Neuronal stem cell (in vitro differentiated cells): ENCODE measurements at regions not wholly inside any gene's neighbourhood (a gene's known extent, or its start where the extent isn't known, plus 50 kb on each side); places are given as distances from the start of the nearest gene placed in this dataset.

Experiments used
- DNase-seq: peaks from one replicate; pipeline ENCODE4 v3.0.0-alpha.2; 2013; ENCODE audit warnings: low spot score
- H2AFZ ChIP-seq: one replicate; pipeline ENCODE4 v1.6.1; 2013; ENCODE audit warnings: mild to moderate bottlenecking, low read length, inconsistent platforms
- H2AK5ac ChIP-seq: 2 replicates; pipeline ENCODE4 v1.6.1; 2013; ENCODE audit warnings: low read depth, mild to moderate bottlenecking, inconsistent platforms, low read length, moderate library complexity, mixed read lengths
- H2BK120ac ChIP-seq: 2 replicates; pipeline ENCODE4 v1.6.1; 2013; ENCODE audit warnings: low read depth, mild to moderate bottlenecking, inconsistent platforms, low read length, moderate library complexity, mixed read lengths
- H2BK12ac ChIP-seq: one replicate; pipeline ENCODE4 v1.6.1; 2013; ENCODE audit warnings: low read length, inconsistent platforms
- H2BK15ac ChIP-seq: 2 replicates; pipeline ENCODE4 v1.6.1; 2013; ENCODE audit warnings: mild to moderate bottlenecking, low read length, inconsistent platforms, mixed read lengths
- H2BK5ac ChIP-seq: one replicate; pipeline ENCODE4 v1.6.1; 2013; ENCODE audit warnings: inconsistent platforms, mild to moderate bottlenecking, low read length, moderate library complexity
- H3K14ac ChIP-seq: one replicate; pipeline ENCODE4 v1.6.1; 2013; ENCODE audit warnings: low read length, inconsistent platforms
- H3K18ac ChIP-seq: 2 replicates; pipeline ENCODE4 v1.6.1; 2013; ENCODE audit warnings: low read length, inconsistent platforms
- H3K23ac ChIP-seq: 2 replicates; pipeline ENCODE4 v1.6.1; 2013; ENCODE audit warnings: low read depth, mild to moderate bottlenecking, mixed read lengths, low read length, inconsistent platforms; ENCODE audit not compliant: poor library complexity
- H3K27ac ChIP-seq: replicated peaks from 3 replicates; pipeline ENCODE4 v1.5.1; 2013; ENCODE audit warnings: low read length, inconsistent platforms
- H3K27me3 ChIP-seq, 3 experiments: 2 replicates each; pipeline ENCODE4 v1.6.1; 2013; ENCODE audit warnings: low read length in 3 of 3, mild to moderate bottlenecking in 2 of 3, inconsistent platforms in 1 of 3, low read depth in 1 of 3, mixed read lengths in 1 of 3, moderate library complexity in 1 of 3; ENCODE audit not compliant: control insufficient read depth in 3 of 3, insufficient read depth in 3 of 3
- H3K36me3 ChIP-seq, 2 donors: replicated peaks in 1 of 2; 2 replicates each; pipeline ENCODE4 v1.6.1; 2013; ENCODE audit warnings: low read length in 2 of 2; ENCODE audit not compliant: control insufficient read depth in 2 of 2, insufficient read depth in 2 of 2
- H3K4ac ChIP-seq: 2 replicates; pipeline ENCODE4 v1.6.1; 2013; ENCODE audit warnings: inconsistent platforms, mild to moderate bottlenecking, low read length, moderate library complexity
- H3K4me1 ChIP-seq, 2 donors: 1 replicate in 1 of 2; 2 replicates in 1 of 2; pipeline ENCODE4 v1.6.1; 2013; ENCODE audit warnings: low read length in 2 of 2, low read depth in 1 of 2; ENCODE audit not compliant: control insufficient read depth in 2 of 2, insufficient read depth in 1 of 2
- H3K4me2 ChIP-seq: one replicate; pipeline ENCODE4 v1.6.1; 2013; ENCODE audit warnings: mild to moderate bottlenecking, low read length, inconsistent platforms; ENCODE audit not compliant: insufficient read depth, poor library complexity, severe bottlenecking
- H3K4me3 ChIP-seq, 2 donors: 2 replicates each; pipeline ENCODE4 v1.5.1; 2013; ENCODE audit warnings: low read length in 2 of 2, mild to moderate bottlenecking in 2 of 2, inconsistent platforms in 1 of 2, moderate library complexity in 1 of 2
- H3K79me1 ChIP-seq: one replicate; pipeline ENCODE4 v1.6.1; 2013; ENCODE audit warnings: low read depth, mild to moderate bottlenecking, inconsistent platforms, low read length, moderate library complexity
- H3K9ac ChIP-seq: one replicate; pipeline ENCODE4 v1.6.1; 2013; ENCODE audit warnings: mild to moderate bottlenecking, low read depth, low read length, inconsistent platforms; ENCODE audit not compliant: poor library complexity
- H3K9me3 ChIP-seq, 2 donors: replicated peaks in 1 of 2; 2 replicates each; pipeline versions ENCODE3 to v1.6.1; 2013; ENCODE audit warnings: low read length in 2 of 2, mild to moderate bottlenecking in 2 of 2, inconsistent platforms in 1 of 2, low read depth in 1 of 2, mixed read lengths in 1 of 2, moderate library complexity in 1 of 2; ENCODE audit not compliant: control insufficient read depth in 2 of 2, insufficient read depth in 1 of 2
- H4K8ac ChIP-seq: one replicate; pipeline ENCODE4 v1.6.1; 2013; ENCODE audit warnings: low read depth, mild to moderate bottlenecking, inconsistent platforms, low read length, moderate library complexity
- H4K91ac ChIP-seq: one replicate; pipeline ENCODE4 v1.6.1; 2013; ENCODE audit warnings: low read length, low read depth, mild to moderate bottlenecking, inconsistent platforms; ENCODE audit not compliant: poor library complexity
- WGBS, 2 donors: extraction: QIAGEN DNeasy Blood & Tissue Kit; methylation state at CpG; one replicate each; pipeline ENCODE4 v1.1.7; 2013; ENCODE audit warnings: missing lambda C conversion rate in 2 of 2, mixed read lengths in 1 of 2; ENCODE audit not compliant: insufficient read length in 2 of 2, insufficient replicate concordance in 1 of 2; ENCODE audit errors: extremely low coverage in 2 of 2; 5-methylcytosine and 5-hydroxymethylcytosine counted together

DNA sequence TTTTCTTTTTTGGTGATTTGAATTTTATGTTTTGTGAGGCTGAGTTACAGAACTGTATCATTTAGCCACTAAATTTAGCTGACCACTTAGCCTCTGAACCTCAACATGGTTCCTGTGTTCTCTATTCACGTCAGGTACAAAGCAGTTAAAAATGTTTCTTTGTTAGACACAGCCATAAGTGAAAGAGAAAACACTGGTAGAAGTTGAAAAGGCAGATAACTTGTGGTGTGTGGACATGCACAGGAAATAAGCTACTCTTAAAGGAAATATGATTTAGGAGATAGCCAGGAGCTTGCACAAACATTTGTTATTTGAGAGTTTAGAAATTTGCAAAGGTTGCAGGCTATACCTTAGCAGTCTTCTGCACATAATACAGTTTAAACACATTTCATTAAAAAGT, 171.0 kb upstream of the RPS6KA3 start:
- no peak overlapping the region for H3K23ac ChIP-seq
- H3K14ac ChIP-seq = no peak overlapping the region
- no peaks in the 10 kb centered on the region for H3K4me1 ChIP-seq
- H3K9ac ChIP-seq = no peak overlapping the region
- no peak for DNase-seq
- WGBS, 2 donors = no CpG with 5 or more reads among the region's 1 CpG
- H3K9me3 ChIP-seq = no peaks in the 10 kb centered on the region
- no peak overlapping the region for H4K91ac ChIP-seq
- no peak overlapping the region for H2AK5ac ChIP-seq
- H3K79me1 ChIP-seq = no peaks in the 10 kb centered on the region
- H3K4me2 ChIP-seq = no peak overlapping the region
- H3K27me3 ChIP-seq = peaks cover 0 to 5% (median 0%) of the 10 kb centered on the region in 3 experiments
- no peaks in the 10 kb centered on the region for H3K36me3 ChIP-seq
- H3K4ac ChIP-seq = no peak overlapping the region
- no peak overlapping the region for H2AFZ ChIP-seq
- H4K8ac ChIP-seq = no peak overlapping the region
- no peak overlapping the region for H3K4me3 ChIP-seq
- H2BK5ac ChIP-seq = no peak overlapping the region
- H2BK12ac ChIP-seq = no peak overlapping the region
- no peak overlapping the region for H3K27ac ChIP-seq
- H3K18ac ChIP-seq = no peak overlapping the region
- no peak overlapping the region for H2BK15ac ChIP-seq
- H2BK120ac ChIP-seq = no peak overlapping the region

DNA sequence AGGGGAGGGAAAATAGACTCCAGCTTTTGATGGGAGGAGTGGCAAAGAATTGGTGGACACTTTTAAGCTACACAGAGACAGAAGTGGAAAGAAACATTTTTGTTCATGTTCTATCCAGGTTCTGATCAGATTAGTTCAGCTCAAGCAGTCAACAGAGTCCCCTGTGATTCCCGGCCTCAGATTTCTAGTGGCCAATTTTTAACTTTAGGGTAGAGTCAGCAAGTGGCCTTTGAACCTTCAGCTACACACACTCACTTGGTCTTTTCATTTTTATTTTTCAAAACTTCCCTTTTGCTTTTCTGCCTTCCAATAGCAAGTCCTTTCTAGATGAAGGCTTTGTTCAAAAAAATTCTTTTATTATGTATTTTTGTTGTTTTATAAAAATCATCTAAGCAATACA, 169.2 kb upstream of the RPS6KA3 start:
- H3K27me3 ChIP-seq = peaks cover 0 to 5% (median 0%) of the 10 kb centered on the region in 3 experiments
- no peak overlapping the region for H3K4me2 ChIP-seq
- H3K36me3 ChIP-seq = no peaks in the 10 kb centered on the region
- H2BK5ac ChIP-seq = no peak overlapping the region
- no peak overlapping the region for H4K8ac ChIP-seq
- H2BK12ac ChIP-seq = no peak overlapping the region
- H3K18ac ChIP-seq = no peak overlapping the region
- no peak overlapping the region for H2BK15ac ChIP-seq
- DNase-seq = no peak
- no peak overlapping the region for H2BK120ac ChIP-seq
- no peaks in the 10 kb centered on the region for H3K9me3 ChIP-seq
- WGBS, 2 donors = no CpG with 5 or more reads among the region's 1 CpG
- H2AFZ ChIP-seq = no peak overlapping the region
- H3K4me1 ChIP-seq = no peaks in the 10 kb centered on the region
- H3K14ac ChIP-seq = no peak overlapping the region
- H3K4ac ChIP-seq = no peak overlapping the region
- H2AK5ac ChIP-seq = no peak overlapping the region
- no peak overlapping the region for H3K27ac ChIP-seq
- no peak overlapping the region for H3K9ac ChIP-seq
- no peak overlapping the region for H3K23ac ChIP-seq
- H3K4me3 ChIP-seq = no peak overlapping the region
- no peak overlapping the region for H4K91ac ChIP-seq
- H3K79me1 ChIP-seq = no peaks in the 10 kb centered on the region

DNA sequence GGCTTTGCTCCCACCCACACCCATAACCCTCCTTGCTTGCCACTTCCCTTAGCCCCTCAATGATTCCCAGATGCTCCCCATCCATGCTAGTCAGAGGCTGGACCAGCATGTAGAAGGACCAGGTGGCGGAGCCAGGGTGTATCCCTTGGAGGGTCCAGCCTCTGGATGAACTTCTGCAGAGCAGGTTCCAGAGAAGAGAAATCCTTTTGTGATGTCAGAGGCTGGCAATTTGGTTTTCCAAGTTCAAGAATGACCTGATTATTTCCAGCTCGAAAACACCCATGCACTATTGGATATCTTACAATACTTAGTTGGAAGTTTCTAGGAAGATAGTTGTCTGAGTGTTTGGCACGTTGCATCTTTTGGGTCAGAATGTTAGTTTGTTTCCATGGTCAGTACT, 168.3 kb upstream of the RPS6KA3 start:
- Histone ChIP-seq H4K8ac (no peak overlapping the region), H2AFZ (no peak overlapping the region), H2BK15ac (no peak overlapping the region), H4K91ac (no peak overlapping the region), H3K9ac (no peak overlapping the region), H3K23ac (no peak overlapping the region), H2BK12ac (no peak overlapping the region), H3K4ac (no peak overlapping the region), H3K14ac (no peak overlapping the region), H3K9me3 (no peaks in the 10 kb centered on the region), H3K4me2 (no peak overlapping the region), H2BK120ac (no peak overlapping the region), H3K36me3 (no peaks in the 10 kb centered on the region), H2BK5ac (no peak overlapping the region), H3K4me1 (no peaks in the 10 kb centered on the region), H2AK5ac (no peak overlapping the region), H3K4me3 (no peak overlapping the region), H3K18ac (no peak overlapping the region), H3K79me1 (no peaks in the 10 kb centered on the region), H3K27me3 (peaks cover 0 to 5% (median 0%) of the 10 kb centered on the region in 3 experiments), H3K27ac (no peak overlapping the region)
- WGBS, 2 donors = no CpG with 5 or more reads among the region's 3 CpGs
- DNase-seq = no peak

DNA sequence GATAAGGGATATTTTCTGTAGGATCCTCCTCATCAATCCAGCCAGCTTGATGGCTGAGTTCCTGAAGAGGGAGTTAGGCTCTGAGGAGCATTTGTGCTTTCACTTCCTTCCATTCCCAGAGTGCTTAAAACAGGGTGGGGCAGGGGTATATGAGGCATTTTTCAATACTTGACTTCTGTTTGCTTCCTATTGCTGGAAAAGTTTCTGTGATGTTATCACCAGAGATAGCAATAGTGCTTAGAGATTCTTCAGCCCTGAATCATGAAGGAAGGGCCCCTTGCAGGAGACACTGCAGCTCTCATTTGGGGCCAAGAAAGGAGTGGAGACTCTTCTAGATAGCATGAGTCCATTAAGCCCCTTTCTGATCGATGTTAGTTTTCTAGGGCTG, 166.7 kb upstream of the RPS6KA3 start:
- Histone ChIP-seq H3K4me2 (no peak overlapping the region), H3K36me3 (no peaks in the 10 kb centered on the region), H2BK12ac (no peak overlapping the region), H3K18ac (no peak overlapping the region), H3K23ac (no peak overlapping the region), H2AK5ac (no peak overlapping the region), H3K27ac (no peak overlapping the region), H2BK5ac (no peak overlapping the region), H2AFZ (no peak overlapping the region), H3K27me3 (peaks cover 0 to 5% (median 0%) of the 10 kb centered on the region in 3 experiments), H3K4me1 (no peaks in the 10 kb centered on the region), H2BK120ac (no peak overlapping the region), H4K8ac (no peak overlapping the region), H4K91ac (no peak overlapping the region), H3K9me3 (no peaks in the 10 kb centered on the region), H3K14ac (no peak overlapping the region), H3K9ac (no peak overlapping the region), H3K79me1 (no peaks in the 10 kb centered on the region), H3K4ac (no peak overlapping the region), H2BK15ac (no peak overlapping the region), H3K4me3 (no peak overlapping the region)
- no CpG with 5 or more reads among the region's 1 CpG for whole genome bisulfite sequencing, 2 donors
- DNase-seq = no peak
